ENCODE measurements at regions not wholly inside any gene's neighbourhood (a gene's known extent, or its start where the extent isn't known, plus 50 kb on each side); places are given as distances from the start of the nearest gene placed in this dataset.

DNA sequence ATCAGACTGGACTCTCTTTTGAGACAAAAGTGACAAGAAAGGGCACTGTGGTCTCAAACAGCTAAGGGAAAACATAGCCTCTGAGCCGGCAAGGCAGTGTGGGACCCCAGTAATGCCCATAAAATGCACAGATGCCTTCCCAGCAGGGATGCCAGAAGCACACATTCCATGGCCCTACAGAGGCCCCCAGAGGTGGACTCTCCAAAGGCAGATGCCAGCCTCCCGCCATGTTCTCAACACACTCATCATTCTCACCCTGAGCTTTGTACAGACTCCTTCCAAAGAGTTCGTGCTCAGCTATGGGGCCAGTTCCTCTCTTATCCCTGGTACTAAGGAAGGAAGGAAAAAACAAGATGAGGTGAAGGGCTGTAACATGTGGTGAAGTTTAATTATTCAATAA is 67.1 kb upstream of the ATP12A start:
- ATAC-seq: no peak
- no peaks in the 10 kb centered on the region for H3K9me3 ChIP-seq
- no peaks in the 10 kb centered on the region for H3K27me3 ChIP-seq
- WGBS, 2 donors (ENCODE audit: low coverage in 1 of 2): 94 to 95% methylated on average over 2 of the region's 3 CpGs
- TF ChIP-seq EP300 (IDR thresholded peaks at IDR 0.05) (no peak), POLR2A (IDR thresholded peaks at IDR 0.05) (no peak), POLR2AphosphoS5 (IDR thresholded peaks at IDR 0.05) (no peak)
- TF ChIP-seq, protein P1, sequence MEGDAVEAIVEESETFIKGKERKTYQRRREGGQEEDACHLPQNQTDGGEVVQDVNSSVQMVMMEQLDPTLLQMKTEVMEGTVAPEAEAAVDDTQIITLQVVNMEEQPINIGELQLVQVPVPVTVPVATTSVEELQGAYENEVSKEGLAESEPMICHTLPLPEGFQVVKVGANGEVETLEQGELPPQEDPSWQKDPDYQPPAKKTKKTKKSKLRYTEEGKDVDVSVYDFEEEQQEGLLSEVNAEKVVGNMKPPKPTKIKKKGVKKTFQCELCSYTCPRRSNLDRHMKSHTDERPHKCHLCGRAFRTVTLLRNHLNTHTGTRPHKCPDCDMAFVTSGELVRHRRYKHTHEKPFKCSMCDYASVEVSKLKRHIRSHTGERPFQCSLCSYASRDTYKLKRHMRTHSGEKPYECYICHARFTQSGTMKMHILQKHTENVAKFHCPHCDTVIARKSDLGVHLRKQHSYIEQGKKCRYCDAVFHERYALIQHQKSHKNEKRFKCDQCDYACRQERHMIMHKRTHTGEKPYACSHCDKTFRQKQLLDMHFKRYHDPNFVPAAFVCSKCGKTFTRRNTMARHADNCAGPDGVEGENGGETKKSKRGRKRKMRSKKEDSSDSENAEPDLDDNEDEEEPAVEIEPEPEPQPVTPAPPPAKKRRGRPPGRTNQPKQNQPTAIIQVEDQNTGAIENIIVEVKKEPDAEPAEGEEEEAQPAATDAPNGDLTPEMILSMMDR (IDR thresholded peaks at IDR 0.05): no peak
- H3K4me3 ChIP-seq: no peak overlapping the region
- no peak overlapping the region for H3K27ac ChIP-seq
- H3K4me1 ChIP-seq: no peaks in the 10 kb centered on the region
- no peaks in the 10 kb centered on the region for H3K36me3 ChIP-seq

DNA sequence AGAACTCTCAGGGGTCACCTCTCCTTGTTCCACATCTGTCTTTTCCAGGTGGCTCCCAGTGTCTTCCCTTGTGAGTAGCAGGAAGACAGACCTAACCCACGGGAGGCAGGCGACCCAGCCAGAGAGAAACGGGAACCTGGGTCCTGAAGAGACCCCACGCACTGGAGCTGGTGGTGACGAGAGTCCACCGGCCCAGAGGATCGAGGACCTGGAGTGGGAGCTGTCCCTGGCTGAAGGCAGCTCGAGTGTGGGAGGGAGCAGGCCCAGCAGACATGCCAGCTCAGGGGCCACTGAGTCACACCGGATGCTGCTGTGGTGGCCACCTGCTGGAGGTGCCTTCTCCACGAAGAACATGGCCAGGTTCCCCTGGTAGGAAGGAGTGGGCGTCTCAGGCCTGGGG is 66.5 kb upstream of the ATP12A start:
- WGBS, 2 donors (ENCODE audit: low coverage in 1 of 2): 40 to 60% methylated on average over 1 of the region's 11 CpGs
- no peak overlapping the region for H3K27ac ChIP-seq
- no peaks in the 10 kb centered on the region for H3K9me3 ChIP-seq
- TF ChIP-seq POLR2AphosphoS5 (IDR thresholded peaks at IDR 0.05): no peak
- TF ChIP-seq, protein P1 (IDR thresholded peaks at IDR 0.05): no peak
- TF ChIP-seq POLR2A (IDR thresholded peaks at IDR 0.05): no peak
- no peak for TF ChIP-seq EP300 (IDR thresholded peaks at IDR 0.05)
- H3K36me3 ChIP-seq: no peaks in the 10 kb centered on the region
- H3K4me3 ChIP-seq: no peak overlapping the region
- no peaks in the 10 kb centered on the region for H3K4me1 ChIP-seq
- no peaks in the 10 kb centered on the region for H3K27me3 ChIP-seq
- ATAC-seq: no peak

DNA sequence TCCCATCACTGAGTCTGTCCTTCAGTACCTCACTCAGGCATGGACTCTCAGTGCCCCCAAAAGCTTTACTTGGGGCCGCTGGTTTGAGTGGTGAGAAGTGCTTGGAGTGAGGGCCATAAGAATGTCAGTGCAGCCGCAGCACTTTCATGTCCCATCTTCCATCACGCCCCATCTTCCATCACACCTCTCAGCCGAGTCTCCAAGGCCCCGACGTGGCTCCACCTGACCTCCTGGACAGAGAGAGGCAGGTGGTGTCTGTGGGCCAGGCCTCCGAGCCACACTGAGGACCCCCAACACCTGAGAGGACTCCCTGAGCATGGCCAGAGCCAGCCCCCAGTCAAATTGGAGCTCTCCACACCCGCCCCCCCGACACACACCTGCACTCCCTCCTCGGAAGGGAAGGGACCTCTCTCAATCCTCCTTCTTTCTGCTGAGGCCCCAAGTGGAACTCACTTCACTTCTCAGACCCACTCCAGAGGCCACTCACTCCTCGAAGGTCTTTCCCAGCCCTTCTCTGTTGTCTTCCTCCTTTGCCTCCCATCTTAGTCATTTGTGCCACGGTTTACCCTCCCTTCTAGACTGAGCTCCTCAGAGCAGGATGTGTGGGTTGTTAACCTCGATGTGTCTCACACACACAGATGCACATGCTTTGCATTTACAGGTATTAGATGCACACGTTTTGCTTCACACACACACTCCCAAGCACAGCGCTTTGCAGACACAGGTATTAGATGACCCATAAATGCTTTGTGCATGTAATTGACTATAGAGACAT is 65.7 kb upstream of the ATP12A start:
- 81 to 89% methylated on average over 3 to 13 of the region's 15 CpGs for WGBS, 2 donors (ENCODE audit: low coverage in 1 of 2)
- H3K4me1 ChIP-seq: no peaks in the 10 kb centered on the region
- ATAC-seq: no peak
- no peaks in the 10 kb centered on the region for H3K9me3 ChIP-seq
- H3K4me3 ChIP-seq: no peak overlapping the region
- H3K27me3 ChIP-seq: no peaks in the 10 kb centered on the region
- no peak overlapping the region for H3K27ac ChIP-seq
- H3K36me3 ChIP-seq: no peaks in the 10 kb centered on the region
- TF ChIP-seq POLR2A (IDR thresholded peaks at IDR 0.05) (no peak), EP300 (IDR thresholded peaks at IDR 0.05) (no peak), POLR2AphosphoS5 (IDR thresholded peaks at IDR 0.05) (no peak)
- TF ChIP-seq, protein P1 (IDR thresholded peaks at IDR 0.05): no peak

DNA sequence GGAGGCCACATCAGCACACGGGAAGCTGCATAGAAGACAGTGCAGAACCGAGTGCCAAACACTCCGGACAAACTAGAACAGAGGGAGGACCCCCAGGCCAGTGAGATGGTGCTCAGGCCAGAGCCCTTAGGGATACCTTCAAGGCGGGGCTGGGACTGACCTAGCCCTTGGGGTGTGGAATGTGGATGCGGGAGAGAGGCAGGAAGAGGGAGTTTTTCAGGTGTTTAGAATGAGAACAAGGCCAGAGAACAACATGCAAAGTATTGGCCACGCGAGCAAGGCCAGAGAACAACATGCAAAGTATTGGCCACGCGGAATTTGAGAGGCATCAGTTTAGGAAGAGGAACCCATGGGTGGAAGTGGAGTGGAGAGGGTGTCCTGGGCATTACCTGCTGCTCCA is 65.1 kb upstream of the ATP12A start:
- H3K9me3 ChIP-seq: no peaks in the 10 kb centered on the region
- no peaks in the 10 kb centered on the region for H3K27me3 ChIP-seq
- WGBS, 2 donors (ENCODE audit: low coverage in 1 of 2): 88 to 94% methylated on average over 6 to 9 of the region's 9 CpGs
- TF ChIP-seq POLR2A (IDR thresholded peaks at IDR 0.05) (no peak), EP300 (IDR thresholded peaks at IDR 0.05) (no peak), POLR2AphosphoS5 (IDR thresholded peaks at IDR 0.05) (no peak)
- TF ChIP-seq, protein P1 (IDR thresholded peaks at IDR 0.05): no peak
- H3K4me1 ChIP-seq: no peaks in the 10 kb centered on the region
- no peak overlapping the region for H3K27ac ChIP-seq
- no peak overlapping the region for H3K4me3 ChIP-seq
- no peak for ATAC-seq
- no peaks in the 10 kb centered on the region for H3K36me3 ChIP-seq

DNA sequence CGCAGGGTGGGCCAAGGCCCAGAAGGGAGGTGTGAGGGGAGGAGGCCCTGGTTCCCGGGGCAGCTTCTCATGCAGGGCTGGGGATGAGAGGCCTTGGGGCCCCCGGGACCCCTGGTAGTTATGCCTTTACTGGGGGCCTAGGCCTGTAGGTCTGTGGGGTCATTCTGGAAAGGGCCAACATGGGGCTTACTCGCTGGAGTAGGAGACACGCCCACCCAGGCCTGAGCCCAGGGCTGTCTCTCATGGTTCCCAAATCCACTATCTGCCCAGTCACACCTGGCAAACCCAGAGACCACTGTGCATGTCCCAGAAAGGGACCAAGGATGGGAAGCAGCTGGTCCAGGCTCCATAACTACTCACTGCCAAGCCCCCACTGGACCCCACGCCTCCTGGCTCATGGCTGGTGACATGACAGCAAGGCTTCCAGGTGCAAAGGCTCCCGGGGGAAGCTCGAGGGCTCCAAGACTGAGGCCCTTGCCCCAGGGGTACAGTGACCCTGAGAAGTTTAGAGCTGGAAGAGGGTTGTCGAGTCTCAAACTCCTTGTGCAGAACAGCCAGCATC is 64.2 kb upstream of the ATP12A start:
- Histone ChIP-seq H3K27me3 (no peaks in the 10 kb centered on the region), H3K36me3 (no peaks in the 10 kb centered on the region), H3K27ac (no peak overlapping the region), H3K4me1 (no peaks in the 10 kb centered on the region), H3K4me3 (no peak overlapping the region), H3K9me3 (no peaks in the 10 kb centered on the region)
- no peak for ATAC-seq
- TF ChIP-seq, protein P1 (IDR thresholded peaks at IDR 0.05): no peak
- TF ChIP-seq POLR2AphosphoS5 (IDR thresholded peaks at IDR 0.05) (no peak), POLR2A (IDR thresholded peaks at IDR 0.05) (no peak), EP300 (IDR thresholded peaks at IDR 0.05) (no peak)
- WGBS, 2 donors (ENCODE audit: low coverage in 1 of 2): no CpG with 5 or more reads among the region's 9 CpGs

All from gastroesophageal sphincter (tissue), 4 donors.